HG03457 (cell line): ENCODE measurements at regions not wholly inside any gene's neighbourhood (a gene's known extent, or its start where the extent isn't known, plus 50 kb on each side); places are given as distances from the start of the nearest gene placed in this dataset.
"Not testable (repeated sequence)": the region's sequence is repeated elsewhere in the genome, so short reads cannot be mapped to it uniquely, and the experiment has no call there.

Experiments
- ATAC-seq: cut with Tn5 transposase; IDR thresholded peaks from one replicate; pipeline ENCODE4 v1.9.1; 2021; ENCODE audit warnings: moderate number of reproducible peaks; ENCODE audit not compliant: unreplicated experiment

DNA sequence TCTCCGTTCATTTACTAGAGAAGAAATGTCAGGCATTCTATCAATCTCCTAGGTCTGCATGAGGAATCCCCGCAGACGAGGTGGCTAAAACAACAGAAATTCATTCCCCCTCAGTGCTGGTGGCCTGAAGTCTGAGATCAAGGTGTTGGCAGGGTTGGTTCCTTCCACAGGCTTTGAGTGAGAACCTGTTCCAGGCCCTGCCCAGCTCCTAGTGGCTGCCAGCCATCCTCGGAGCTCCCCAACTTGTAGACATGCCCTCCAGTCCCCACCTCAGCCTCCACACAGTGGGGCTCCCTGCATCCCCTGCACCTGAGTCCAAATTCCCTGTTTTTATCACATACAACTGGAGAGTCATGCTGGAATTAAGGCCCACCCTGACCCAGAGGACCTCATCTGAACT lies 145.3 kb upstream of the ALKAL2 start:
- ATAC-seq = no peak

DNA sequence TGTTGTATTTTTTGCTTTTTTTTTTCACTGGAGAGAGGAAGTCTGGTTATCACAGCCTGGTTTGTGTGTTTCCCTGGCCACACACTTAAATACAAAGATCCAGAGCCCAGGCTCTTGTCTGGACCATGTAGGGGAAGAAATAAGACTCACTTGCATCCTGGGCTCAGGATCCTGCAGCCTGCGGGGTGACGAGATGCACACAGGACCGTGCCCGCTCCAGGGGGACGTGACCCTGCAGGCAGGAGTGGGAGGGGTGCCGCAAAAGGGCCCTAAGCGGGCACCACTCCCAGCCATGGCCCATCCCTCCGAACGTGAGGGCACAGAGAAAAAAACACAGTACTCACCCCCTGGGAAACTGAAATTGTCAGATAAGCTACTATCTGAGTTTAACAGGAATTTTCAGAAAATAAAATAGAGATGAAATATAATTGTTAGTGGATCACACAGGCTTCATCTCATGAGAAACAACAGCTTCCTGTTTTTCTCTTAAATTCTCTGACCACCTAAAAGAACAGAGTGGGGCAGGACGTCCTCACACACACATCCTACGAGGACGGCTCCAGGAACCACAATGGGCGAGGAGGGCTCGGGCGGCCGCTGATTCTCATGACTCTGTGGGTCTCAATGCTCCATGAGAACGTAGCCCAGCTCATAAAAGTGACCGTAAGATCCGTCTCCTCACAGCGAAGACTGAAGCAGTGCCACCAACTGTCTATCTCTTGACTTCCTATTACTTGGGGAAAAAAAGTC lies 142.6 kb upstream of the ALKAL2 start:
- no peak for ATAC-seq

DNA sequence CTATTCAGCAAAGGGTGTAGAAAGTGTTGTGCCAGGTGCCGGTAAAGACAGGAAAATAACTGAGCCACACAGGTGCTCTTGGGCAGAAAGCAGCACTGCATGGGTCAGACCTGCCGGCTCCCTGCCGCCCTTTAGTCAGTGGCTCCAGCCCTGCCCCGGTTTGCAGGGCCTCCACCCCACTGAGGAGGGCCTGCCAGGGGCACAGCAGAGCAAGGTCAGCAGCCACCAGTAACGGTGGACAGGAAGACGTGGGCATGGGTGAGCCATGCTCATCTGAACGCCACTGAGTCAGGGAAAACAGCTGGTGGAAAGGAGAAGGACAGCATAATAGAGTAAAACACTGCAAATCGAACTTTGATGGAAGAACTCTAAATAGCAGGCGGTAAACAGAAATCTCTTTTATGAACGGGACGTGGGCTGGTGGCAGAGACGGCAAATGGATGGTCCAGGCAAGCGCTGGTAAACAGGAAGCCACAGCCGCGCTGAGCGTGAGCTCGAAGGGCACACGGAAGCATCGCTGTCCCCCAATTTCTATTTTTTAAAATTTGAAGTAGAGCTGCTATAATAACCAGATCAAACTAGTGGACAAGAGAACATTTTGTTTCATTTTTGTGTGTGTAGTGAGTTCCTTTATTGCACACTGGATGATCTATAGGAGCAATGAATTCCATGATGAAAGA lies 141.8 kb upstream of the ALKAL2 start:
- ATAC-seq = no peak

DNA sequence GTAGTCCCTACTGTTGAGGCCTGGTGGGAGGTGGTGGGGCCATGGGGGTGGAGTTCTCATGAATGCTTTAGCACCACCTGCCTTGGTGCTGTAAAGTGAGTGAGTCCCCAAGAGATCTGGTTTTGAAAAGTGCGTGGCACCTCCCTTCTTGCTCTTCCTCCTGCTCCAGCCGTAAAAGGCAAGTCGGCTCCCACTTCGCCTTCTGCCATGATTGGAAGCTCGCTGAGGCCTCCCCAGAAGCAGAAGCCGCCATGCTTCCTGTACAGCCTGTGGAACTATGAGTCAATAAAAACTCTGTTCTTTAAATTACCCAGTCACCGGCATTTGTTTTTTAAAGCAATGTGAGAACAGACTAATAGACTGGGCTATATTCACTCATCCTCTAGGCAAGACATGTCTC lies 141.3 kb upstream of the ALKAL2 start:
- ATAC-seq = no peak

DNA sequence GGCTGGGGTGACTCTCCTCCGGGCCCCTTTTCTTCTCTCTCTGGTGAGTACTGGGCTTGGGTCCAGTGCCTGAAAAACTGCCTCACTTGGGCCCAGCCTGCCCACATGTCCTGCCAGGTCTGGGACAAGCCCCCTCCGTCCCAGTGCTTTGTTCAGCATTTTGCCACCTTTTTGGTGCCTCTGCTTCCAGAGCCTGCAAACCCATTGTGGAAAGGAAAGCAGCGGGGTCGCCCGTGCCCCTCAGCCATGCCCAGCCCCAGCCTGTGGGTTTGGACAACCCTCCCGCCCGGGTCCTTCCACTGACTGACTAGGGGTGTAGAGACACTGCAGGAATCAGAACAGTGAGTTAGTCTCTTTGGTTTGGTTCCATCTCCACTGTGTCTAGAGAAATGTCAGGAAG lies 140.7 kb upstream of the ALKAL2 start:
- ATAC-seq = no peak

DNA sequence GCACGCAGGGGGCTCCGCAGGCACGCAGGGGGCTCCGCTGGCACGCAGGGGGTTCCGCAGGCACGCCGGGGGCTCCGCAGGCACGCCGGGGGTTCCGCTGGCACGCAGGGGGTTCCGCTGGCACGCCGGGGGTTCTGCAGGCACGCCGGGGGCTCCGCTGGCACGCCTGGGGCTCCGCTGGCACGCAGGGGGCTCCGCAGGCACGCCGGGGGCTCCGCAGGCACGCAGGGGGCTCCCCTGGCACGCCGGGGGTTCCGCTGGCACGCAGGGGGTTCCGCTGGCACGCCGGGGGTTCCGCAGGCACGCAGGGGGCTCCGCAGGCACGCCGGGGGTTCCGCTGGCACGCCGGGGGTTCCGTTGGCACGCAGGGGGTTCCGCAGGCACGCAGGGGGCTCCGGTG lies 138.8 kb upstream of the ALKAL2 start:
- not testable (repeated sequence) for ATAC-seq

DNA sequence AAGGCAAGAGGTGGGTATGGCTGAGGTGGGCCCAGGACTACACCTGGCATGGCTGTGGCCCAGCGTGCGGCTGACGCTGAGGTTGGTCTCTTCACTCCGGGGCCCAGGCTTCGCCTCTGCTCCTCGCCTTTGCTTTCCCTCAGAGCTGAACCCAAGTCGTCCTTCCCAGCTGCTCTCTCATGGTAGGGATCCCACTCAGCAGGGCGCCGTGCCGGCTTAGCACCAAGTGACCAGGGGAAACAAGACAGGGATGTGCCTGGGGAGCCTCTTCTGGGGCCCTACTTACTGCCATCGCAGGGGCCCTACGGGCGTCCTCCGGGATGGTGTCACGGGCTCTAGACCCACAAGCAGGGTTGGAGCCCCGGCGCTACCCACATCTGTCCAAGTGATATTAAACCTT lies 138.1 kb upstream of the ALKAL2 start:
- no peak for ATAC-seq

DNA sequence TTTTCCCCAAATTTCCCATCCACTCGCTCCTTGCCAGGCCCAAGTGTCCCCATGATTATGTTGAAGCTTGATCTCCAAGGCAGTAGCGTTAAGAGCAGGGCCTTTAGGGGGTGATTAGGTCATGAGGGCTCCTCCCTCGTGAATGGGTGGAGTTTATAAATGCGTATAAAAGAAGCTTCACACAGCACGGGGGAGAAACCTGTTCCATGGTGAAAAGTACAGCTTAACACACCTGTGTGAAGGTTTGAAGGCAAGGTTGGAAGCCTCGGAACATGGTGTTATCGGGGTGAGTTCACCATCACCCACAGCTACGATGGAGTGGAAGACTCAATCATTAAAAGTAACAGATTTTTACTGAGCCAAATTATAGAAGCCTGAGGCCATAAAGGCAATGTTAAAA lies 137.4 kb upstream of the ALKAL2 start:
- no peak for ATAC-seq

GRCh38 chr2:424306-425171 lies 136.6 kb upstream of the ALKAL2 start:
- ATAC-seq = no peak

GRCh38 chr2:423479-423878 lies 135.6 kb upstream of the ALKAL2 start:
- no peak for ATAC-seq

- ATAC-seq = no peak
These were observed 135.0 kb upstream of the ALKAL2 start for GRCh38 chr2:422676-423435.

GRCh38 chr2:421406-421805 lies 133.5 kb upstream of the ALKAL2 start:
- ATAC-seq = no peak

GRCh38 chr2:419687-420317 lies 131.9 kb upstream of the ALKAL2 start:
- no peak for ATAC-seq

GRCh38 chr2:417662-418061 lies 129.8 kb upstream of the ALKAL2 start:
- ATAC-seq = no peak

DNA sequence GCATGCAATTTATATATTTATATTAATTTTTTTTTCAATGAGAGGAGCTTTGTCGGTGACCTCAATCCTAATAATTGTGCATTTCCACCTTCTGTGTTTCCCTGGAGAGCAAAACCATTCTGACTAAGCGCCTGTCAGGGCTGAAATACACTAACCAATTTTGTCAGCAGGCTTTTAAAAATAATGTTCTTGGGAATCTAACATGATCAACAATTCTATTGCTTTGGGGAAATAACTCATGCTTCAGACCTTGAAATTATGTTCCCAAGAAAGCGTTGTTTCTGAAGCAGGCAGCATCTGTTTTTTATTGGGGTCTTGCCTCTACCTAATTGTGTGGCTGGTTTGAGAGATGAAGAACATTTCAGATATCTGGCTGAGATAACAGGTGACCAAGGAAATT lies 129.1 kb upstream of the ALKAL2 start:
- ATAC-seq = no peak

- ATAC-seq = no peak
These were observed 128.2 kb upstream of the ALKAL2 start for GRCh38 chr2:415986-416610.

GRCh38 chr2:409523-409922 lies 121.6 kb upstream of the ALKAL2 start:
- no peak for ATAC-seq

DNA sequence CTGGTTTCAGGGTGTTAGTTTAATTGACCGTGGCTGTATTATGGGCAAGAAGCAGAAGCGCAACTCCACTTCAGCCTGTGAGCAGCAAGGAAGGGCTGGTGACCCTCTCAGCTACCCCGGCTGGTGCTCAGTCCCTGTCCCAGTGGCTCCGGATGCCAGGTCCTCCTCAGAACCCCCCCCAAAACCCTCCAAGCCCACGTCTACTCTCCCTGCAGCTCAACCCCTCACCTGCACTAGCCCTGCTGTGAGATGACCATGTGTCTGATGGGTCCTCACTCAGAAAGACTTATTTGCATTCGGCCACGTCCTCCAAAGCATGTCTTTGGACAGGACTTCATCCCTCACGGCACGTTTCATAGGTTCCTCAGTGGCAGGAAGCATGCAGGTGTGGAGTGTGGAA lies 119.7 kb upstream of the ALKAL2 start:
- ATAC-seq = no peak

- no peak for ATAC-seq
These were observed 119.0 kb upstream of the ALKAL2 start for GRCh38 chr2:406876-407275.

- no peak for ATAC-seq
These were observed 118.3 kb upstream of the ALKAL2 start for GRCh38 chr2:406231-406630.
